GM18517 (cell line): ENCODE measurements at regions not wholly inside any gene's neighbourhood (a gene's known extent, or its start where the extent isn't known, plus 50 kb on each side); places are given as distances from the start of the nearest gene placed in this dataset.
"Not testable (repeated sequence)": the region's sequence is repeated elsewhere in the genome, so short reads cannot be mapped to it uniquely, and the experiment has no call there.

Experiments
- ATAC-seq: cut with Tn5 transposase; IDR thresholded peaks from one replicate; pipeline ENCODE4 v1.9.1; 2021; ENCODE audit warnings: mild to moderate bottlenecking, moderate library complexity; ENCODE audit not compliant: unreplicated experiment

- no peak for ATAC-seq
Observed at GRCh38 chr9:85112933-85113418, 443.4 kb downstream of the NTRK2 start.

DNA sequence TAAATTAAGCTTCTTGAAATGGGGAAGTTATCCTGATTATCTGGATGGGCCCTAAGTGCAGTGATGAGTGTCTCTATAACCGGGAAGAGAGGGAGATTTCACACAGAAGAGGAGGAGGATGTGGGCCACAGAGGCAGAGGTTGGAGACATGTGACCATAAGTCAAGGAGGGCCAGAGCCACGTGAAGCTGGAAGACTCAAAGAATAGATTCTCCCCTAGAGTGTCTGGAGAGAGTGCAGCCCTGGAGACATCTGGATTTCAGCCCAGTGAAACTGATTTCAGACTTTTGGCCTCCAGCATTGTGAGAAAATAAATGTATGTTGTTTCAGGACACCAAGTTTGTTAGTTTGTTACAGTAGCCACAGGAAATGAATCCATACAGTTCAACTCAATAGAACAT is 442.9 kb downstream of the NTRK2 start:
- no peak for ATAC-seq

DNA sequence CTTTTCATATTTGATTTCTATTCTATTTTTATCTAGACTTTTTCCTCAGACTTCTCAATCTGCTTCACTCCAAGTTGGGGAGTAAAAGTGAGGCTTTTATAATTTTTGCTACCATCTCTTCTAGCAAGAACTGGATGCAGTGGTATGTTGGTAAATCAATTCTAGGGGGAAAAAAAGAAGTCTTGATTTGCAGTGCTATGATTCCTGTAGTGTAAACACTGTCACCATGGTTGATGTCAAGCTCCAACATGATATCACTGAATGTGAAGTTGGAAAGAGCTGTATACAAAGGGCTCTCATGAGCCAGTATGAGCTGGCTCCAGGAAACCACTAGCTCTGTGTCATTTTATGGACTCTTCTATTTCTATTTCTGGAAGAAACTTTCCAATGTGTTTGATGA is 439.2 kb downstream of the NTRK2 start:
- no peak for ATAC-seq

DNA sequence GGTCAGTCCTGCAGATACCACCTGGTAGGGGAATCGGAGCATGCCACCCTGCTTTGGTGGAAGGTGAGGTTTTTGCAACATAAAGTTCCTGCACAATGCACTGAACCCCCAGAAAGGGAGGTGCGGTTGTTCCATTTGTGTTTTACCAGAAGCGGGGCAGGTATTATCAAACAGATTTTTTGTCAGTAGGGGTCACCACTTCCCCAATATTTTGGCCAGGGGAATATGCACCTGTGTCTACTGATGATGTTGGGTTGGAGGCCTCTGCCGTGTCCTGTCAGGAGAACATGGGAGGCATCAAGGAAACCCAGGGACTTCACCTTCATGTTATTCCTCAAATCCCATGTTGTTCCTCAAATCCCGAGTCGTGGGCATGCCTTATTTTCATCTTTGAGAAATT is 438.7 kb downstream of the NTRK2 start:
- ATAC-seq = no peak

GRCh38 chr9:85089188-85089969 is 419.9 kb downstream of the NTRK2 start:
- ATAC-seq = no peak

GRCh38 chr9:85081963-85082362 is 412.4 kb downstream of the NTRK2 start:
- ATAC-seq = no peak

GRCh38 chr9:85079349-85079748 is 409.8 kb downstream of the NTRK2 start:
- no peak for ATAC-seq

DNA sequence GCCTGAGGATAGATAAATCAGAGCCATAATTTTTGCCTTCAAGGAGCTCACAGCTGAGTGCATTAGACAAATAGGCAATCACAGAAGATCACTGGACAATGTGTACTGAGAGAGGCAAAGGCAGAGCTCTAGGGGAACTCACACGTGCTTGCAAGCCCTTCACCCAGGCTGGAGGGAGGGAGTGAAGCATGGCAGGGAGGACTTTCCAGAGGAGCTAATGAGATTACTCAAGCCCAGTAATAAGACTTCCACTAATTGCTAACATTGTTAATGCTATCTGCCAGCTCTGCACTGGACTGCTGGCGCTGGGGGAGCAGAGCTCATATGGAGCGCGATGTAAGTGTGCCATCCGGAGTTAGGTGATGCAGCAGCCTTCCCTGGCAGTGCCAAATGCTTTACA is 408.4 kb downstream of the NTRK2 start:
- no peak for ATAC-seq

GRCh38 chr9:85077146-85077545 is 407.6 kb downstream of the NTRK2 start:
- ATAC-seq = not testable (repeated sequence)
